H1 (cell line): ENCODE measurements at regions not wholly inside any gene's neighbourhood (a gene's known extent, or its start where the extent isn't known, plus 50 kb on each side); places are given as distances from the start of the nearest gene placed in this dataset.

Source experiments
- CHD1 ChIP-seq: IDR thresholded peaks from 2 replicates; pipeline ENCODE4 v1.6.1; 2012; ENCODE audit warnings: low read depth, low read length, improper control_type of control experiment
- CHD2 ChIP-seq: IDR thresholded peaks from 2 replicates; pipeline ENCODE4 v1.6.1; 2012; ENCODE audit warnings: low read length, improper control_type of control experiment
- CREB1 ChIP-seq: IDR thresholded peaks from 2 replicates; pipeline ENCODE4 v1.6.1; 2012; ENCODE audit warnings: inconsistent platforms
- RBBP5 ChIP-seq: IDR thresholded peaks from 2 replicates; pipeline ENCODE4 v1.7.1; 2012; ENCODE audit warnings: low read depth, mild to moderate bottlenecking, inconsistent platforms, low read length, moderate library complexity, borderline replicate concordance
- RXRA ChIP-seq: IDR thresholded peaks from 2 replicates; pipeline ENCODE4 v1.6.1; 2011; ENCODE audit warnings: low read depth, mild to moderate bottlenecking, low read length, moderate library complexity; ENCODE audit not compliant: insufficient read depth
- TAF1 ChIP-seq: IDR thresholded peaks from 2 replicates; pipeline ENCODE4 v1.6.1; 2011; ENCODE audit warnings: mild to moderate bottlenecking, low read depth, low read length
- TCF12 ChIP-seq: IDR thresholded peaks from 2 replicates; pipeline ENCODE4 v1.6.1; 2011; ENCODE audit warnings: low read depth, mild to moderate bottlenecking, low read length
- TF ChIP-seq, protein P1 (sequence below), 3 experiments: IDR thresholded peaks; 1 replicate in 2 of 3; 2 replicates in 1 of 3; pipeline versions ENCODE4 v1.5.1 to v1.6.1; 2011; ENCODE audit warnings: low read length in 3 of 3, mild to moderate bottlenecking in 3 of 3, inconsistent platforms in 2 of 3, low read depth in 1 of 3, moderate library complexity in 1 of 3; ENCODE audit not compliant: insufficient read depth in 1 of 3; ENCODE audit errors: control extremely low read depth in 1 of 3

GRCh38 chr7:125169088-125169487, 239.5 kb upstream of the POT1 start:
- no peak for TF ChIP-seq CHD2
- TF ChIP-seq, protein P1, sequence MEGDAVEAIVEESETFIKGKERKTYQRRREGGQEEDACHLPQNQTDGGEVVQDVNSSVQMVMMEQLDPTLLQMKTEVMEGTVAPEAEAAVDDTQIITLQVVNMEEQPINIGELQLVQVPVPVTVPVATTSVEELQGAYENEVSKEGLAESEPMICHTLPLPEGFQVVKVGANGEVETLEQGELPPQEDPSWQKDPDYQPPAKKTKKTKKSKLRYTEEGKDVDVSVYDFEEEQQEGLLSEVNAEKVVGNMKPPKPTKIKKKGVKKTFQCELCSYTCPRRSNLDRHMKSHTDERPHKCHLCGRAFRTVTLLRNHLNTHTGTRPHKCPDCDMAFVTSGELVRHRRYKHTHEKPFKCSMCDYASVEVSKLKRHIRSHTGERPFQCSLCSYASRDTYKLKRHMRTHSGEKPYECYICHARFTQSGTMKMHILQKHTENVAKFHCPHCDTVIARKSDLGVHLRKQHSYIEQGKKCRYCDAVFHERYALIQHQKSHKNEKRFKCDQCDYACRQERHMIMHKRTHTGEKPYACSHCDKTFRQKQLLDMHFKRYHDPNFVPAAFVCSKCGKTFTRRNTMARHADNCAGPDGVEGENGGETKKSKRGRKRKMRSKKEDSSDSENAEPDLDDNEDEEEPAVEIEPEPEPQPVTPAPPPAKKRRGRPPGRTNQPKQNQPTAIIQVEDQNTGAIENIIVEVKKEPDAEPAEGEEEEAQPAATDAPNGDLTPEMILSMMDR (IDR thresholded peaks at IDR 0.05; ENCODE audit: control extremely low read depth in 1 of 3, insufficient read depth in 1 of 3, low read depth in 1 of 3, low read length in 3 of 3), result no peak
- TF ChIP-seq RXRA, result no peak
- TF ChIP-seq TAF1, result no peak
- TF ChIP-seq CHD1, result no peak
- no peak for TF ChIP-seq TCF12
- no peak for TF ChIP-seq RBBP5
- TF ChIP-seq CREB1, result no peak
